ENCODE measurements at regions not wholly inside any gene's neighbourhood (a gene's known extent, or its start where the extent isn't known, plus 50 kb on each side); places are given as distances from the start of the nearest gene placed in this dataset.

GRCh38 chr4:115883231-115883630, 769.8 kb upstream of the NDST4 start:
- no peak for DNase-seq

DNA sequence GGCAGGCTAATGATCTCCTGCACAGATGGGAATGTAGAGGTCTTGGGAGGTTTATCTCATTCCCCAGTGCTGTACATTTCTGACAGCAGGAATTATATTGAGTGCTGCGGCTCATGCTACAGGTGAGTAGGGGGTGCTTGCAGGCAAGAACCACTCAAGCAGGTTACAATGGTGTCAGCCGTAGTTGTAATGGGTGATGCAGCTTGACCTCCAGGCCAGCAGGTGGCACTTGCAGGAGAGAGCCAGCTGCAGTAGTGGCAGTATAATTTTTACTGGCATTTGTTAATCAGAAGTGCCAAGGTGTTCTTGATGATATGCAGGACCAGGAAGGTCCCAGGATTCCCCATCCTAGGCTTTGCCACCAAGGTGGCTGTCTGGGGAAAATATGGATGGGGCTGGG, 759.6 kb upstream of the NDST4 start:
- no peak for DNase-seq

DNA sequence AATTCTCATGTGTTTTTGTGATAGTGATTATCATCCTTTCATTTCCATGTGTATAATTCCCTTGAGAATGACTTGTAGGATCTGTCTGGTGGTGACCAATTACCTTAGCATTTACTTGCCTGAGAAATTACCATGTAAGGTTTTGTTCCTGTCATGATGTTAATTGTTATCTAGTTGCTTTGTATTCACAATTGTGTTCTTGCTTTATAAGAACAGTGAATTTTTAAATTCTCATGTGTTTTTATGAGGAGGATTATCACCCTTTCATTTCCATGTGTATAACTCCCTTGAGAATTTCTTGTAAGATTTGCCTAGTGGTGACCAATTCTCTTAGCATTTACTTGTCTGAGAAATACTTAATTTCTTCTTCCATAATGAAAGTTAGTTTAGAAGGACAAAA, 758.2 kb upstream of the NDST4 start:
- no peak for DNase-seq

- DNase-seq = no peak
Observed at GRCh38 chr4:115866364-115866896, 753.0 kb upstream of the NDST4 start.

DNA sequence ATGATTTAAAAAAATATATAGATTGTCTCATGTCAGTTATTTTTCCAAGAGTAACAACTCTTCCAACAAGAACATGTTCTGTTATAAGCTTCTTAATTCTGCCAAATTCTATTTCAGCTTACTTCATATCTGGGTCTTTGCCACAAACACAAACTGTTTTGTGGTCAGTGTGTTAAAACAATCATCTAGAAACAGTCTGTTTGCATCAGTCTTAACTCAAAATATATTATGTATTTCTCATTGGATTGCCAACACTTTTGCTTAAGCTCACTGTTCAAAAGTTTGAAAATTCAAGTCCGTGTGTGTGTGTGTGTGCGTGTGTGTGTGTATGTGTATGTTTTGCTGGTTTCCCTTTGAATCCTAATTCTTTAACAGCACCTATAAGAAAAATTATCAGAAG, 752.3 kb upstream of the NDST4 start:
- DNase-seq = no peak

DNA sequence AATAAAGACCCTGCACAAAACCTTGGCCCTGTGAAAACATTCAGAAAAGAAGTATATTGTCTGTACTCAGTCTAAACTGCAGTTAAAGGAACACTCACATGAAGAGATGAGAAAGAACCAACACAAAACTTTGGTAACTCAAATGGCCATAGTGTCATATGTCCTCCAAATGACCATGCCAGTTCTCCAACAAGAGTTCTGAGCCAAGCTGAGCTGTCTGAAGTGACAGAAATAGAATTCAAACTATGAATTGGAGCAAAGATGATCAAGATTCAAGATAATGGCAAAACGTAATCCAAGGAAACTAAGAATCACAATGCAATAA, 739.3 kb upstream of the NDST4 start:
- no peak for DNase-seq

- DNase-seq = peak; percentile 51
Observed at GRCh38 chr4:115851918-115852766, 738.7 kb upstream of the NDST4 start.

GRCh38 chr4:115850799-115851509, 737.5 kb upstream of the NDST4 start:
- DNase-seq = no peak

GRCh38 chr4:115844180-115844579, 730.8 kb upstream of the NDST4 start:
- peak; percentile 10 for DNase-seq

- peak; percentile 81 for DNase-seq
Observed at GRCh38 chr4:115841871-115842270, 728.5 kb upstream of the NDST4 start.

- DNase-seq = no peak
Observed at GRCh38 chr4:115834441-115834840, 721.0 kb upstream of the NDST4 start.

GRCh38 chr4:115824630-115825029, 711.2 kb upstream of the NDST4 start:
- DNase-seq = no peak

DNA sequence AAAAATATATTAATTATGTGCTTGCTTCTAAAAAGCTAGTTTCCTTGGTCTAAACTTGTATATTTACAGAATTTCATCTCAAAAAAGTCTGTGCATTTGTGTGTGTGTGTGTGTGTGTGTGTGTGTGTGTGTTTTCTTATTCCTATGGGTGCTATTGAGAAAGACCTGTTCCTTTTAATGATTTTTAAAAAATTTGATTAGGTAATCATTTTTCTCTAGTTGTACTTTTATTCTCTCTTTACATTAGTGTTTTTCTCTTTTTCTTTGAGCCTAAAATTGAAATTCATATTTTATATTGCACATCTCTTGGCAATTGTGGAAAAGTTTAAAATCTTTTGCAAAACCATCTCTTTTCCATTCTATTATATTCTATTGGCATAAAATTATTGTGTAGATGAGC, 690.4 kb upstream of the NDST4 start:
- no peak for DNase-seq

DNA sequence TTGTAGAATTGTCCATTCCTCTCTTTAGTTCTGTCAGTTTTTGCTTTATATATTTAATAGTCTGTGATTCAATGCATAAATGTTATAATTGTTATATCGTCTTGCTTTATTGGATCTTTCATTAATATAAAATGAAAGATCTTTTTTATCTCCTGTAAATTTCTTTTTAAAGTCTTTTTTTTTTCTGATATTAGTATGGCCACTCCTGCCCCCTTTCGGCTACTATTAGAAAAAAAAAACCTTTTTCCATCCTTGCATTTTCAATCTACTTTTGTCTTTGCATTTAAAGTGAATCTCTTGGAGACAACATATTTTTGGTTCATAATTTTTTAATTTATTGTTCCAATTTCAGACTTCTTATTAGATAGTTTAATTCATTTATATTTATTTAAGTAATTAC, 677.4 kb upstream of the NDST4 start:
- no peak for DNase-seq

- DNase-seq = no peak
Observed at GRCh38 chr4:115781528-115782146, 668.2 kb upstream of the NDST4 start.

DNA sequence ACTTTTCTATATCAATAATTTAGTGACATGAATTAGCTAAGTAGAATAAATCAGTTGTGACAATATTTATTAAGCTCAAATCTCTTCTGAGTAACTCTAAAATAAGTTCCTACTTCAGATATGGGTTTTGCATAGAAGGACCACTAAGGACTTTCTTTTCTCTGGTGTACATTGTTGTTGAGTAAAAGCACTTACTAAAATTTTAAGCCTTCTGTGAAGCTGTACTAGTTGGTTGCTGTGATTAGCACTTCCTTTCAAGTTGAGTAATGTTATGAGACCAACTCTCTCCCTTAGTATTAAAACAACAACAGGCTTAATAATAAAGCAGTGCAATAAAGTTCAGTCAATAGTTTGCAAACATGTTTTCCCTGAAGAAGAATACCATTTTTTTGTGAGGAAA, 667.4 kb upstream of the NDST4 start:
- no peak for DNase-seq

- no peak for DNase-seq
Observed at GRCh38 chr4:115780268-115780667, 666.8 kb upstream of the NDST4 start.

- DNase-seq = no peak
Observed at GRCh38 chr4:115770046-115770543, 656.7 kb upstream of the NDST4 start.

GRCh38 chr4:115769396-115769795, 656.0 kb upstream of the NDST4 start:
- DNase-seq = no peak

DNA sequence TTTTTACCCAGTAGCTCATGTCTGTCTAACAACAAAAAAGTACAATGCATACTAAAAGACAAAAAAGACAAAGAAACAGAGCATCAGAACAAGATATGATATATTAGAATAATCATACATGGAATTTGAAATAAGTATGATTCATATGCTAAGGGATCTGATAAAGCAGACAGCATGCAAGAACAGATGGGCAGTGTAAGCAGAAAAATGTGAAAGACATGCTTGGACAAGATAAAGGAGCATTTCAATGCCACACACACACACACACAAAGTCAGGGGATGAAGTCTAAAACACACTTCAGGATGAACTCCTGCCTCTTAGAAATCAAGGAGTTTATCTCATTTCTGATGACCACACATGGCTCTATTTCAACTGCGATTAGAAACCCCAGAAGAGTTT, 649.6 kb upstream of the NDST4 start:
- DNase-seq = no peak

DNA sequence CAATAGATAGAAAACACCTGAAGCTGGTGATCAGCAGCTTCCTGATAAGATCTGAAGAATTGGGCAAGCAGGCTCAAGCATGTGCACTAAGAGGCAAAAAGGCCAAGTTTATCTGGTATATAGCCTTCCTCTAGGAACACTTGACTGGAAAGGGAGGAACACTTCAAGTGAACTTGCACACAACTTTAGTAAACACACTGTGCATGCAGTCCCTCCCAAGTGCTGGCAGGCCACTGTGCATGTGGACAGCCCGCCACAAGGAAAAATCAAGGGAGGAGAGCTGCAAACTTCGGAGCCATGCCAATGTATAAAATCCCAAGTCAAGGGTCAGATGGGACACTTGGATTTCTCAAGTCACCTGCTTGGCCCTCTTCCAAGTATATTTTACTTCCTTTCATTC, 645.8 kb upstream of the NDST4 start:
- DNase-seq = no peak

GRCh38 chr4:115749404-115749803, 636.0 kb upstream of the NDST4 start:
- DNase-seq = no peak

DNA sequence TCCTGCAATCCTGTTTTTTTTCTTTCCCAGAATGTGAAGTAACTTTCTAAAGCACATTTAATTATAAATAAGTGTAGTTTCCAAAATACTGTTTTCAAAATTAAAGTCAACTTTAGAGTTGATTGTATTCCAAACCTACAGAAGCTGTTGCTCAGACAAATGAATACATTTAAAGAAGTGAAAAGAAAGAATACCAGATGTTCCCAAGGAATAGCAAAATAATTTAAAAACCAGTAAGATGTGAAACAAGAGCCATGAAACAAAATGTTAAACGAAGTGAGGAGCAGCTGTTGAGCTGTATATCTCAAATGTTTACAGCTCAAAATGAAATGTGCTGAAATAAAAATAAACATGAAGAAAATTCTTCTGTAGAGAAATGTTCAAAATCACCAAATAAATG, 627.4 kb upstream of the NDST4 start:
- DNase-seq = no peak

All from NCI-H526 treated with DMSO at 0.1 percent for 48 hours (cell line).